ENCODE measurements at regions not wholly inside any gene's neighbourhood (a gene's known extent, or its start where the extent isn't known, plus 50 kb on each side); places are given as distances from the start of the nearest gene placed in this dataset.
"Not testable (repeated sequence)": the region's sequence is repeated elsewhere in the genome, so short reads cannot be mapped to it uniquely, and the experiment has no call there.

- DNase-seq (ENCODE audit: low spot score), result no peak
Observed at GRCh38 chr11:106497822-106498221, 420.4 kb downstream of the AASDHPPT start.

GRCh38 chr11:106503901-106504300, 426.4 kb downstream of the AASDHPPT start:
- DNase-seq (ENCODE audit: low spot score), result no peak

GRCh38 chr11:106507645-106508306, 430.3 kb downstream of the AASDHPPT start:
- no peak for DNase-seq (ENCODE audit: low spot score)

GRCh38 chr11:106514706-106515105, 437.2 kb downstream of the AASDHPPT start:
- no peak for DNase-seq (ENCODE audit: low spot score)

GRCh38 chr11:106517426-106517825, 440.0 kb downstream of the AASDHPPT start:
- DNase-seq (ENCODE audit: low spot score), result no peak

DNA sequence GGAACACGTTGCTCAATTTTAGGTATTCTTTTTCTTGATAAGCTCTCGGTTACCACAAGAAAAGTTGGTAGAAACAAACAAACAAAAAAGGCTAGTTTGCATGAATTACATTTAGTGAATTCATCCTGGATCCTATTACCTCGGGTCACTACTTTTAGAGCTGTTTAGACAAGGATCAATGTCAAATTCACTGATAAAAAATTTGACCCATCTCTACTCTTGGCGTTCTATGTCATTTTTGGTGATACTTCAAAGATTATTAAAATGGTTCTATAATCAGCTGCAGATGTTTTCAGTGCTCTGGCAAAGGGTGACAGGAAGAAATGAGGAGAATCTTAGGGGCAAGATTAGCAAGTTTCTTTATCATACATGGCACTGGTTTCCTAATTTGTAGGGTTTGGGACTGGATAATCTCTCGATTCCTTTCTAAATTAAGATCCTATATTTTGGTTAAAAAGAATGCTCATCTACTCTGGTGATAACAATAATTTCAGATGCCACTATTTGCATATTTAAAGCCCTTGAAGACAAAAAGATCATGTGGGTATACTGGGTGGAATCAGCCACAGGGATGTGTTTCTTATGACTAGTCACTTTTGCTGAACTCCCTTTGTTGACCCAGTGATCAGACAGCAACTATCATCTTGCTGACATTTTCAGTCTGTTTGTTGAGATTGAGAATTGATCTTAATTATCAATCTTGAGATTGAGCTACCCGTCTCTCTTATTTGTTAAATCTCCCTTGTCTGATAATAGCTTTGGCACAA, 442.9 kb downstream of the AASDHPPT start:
- no peak for DNase-seq (ENCODE audit: low spot score)

DNA sequence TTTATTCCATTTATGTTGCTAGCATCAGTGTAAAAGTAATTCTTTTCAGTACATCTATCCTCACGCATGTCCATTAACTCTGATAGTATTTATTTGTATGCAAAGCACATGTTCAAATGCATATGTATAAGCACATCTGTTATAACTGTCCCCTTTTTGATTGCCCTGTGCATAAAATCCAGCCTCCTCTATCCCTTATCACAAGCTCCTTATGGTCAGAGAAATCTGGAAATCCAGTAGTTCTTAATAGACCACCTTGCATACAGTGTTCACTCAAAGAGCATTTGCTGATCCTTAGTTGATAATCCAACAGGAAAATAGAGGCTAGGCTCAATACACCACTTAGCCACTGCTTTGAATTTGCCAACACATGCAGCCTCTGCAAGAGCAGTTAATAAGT, 443.5 kb downstream of the AASDHPPT start:
- no peak for DNase-seq (ENCODE audit: low spot score)

- no peak for DNase-seq (ENCODE audit: low spot score)
Observed at GRCh38 chr11:106523171-106523570, 445.7 kb downstream of the AASDHPPT start.

GRCh38 chr11:106523921-106524320, 446.5 kb downstream of the AASDHPPT start:
- no peak for DNase-seq (ENCODE audit: low spot score)

DNA sequence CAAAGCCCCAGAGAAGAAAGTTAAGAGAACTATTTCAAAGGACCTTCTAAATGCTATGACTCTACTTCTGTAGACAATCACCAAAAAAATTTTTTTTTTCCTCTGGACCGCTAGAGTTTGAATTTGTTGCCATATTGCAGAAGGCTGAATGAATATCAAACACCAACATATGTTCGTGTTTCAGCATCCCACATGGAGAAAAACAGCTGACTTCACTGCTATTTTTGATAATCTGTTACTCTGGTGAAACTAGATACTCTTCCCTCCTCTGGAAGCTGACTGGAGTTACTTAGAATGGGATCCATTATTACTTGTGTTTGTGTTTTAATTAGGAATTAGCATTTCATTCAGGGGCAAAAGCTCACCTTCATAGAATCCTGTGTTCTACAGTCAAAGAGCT, 447.0 kb downstream of the AASDHPPT start:
- DNase-seq (ENCODE audit: low spot score), result peak; percentile 2

- DNase-seq (ENCODE audit: low spot score), result not testable (repeated sequence)
Observed at GRCh38 chr11:106531648-106532047, 454.2 kb downstream of the AASDHPPT start.

- no peak for DNase-seq (ENCODE audit: low spot score)
Observed at GRCh38 chr11:106533046-106533445, 455.6 kb downstream of the AASDHPPT start.

GRCh38 chr11:106540001-106540400, 462.5 kb downstream of the AASDHPPT start:
- DNase-seq (ENCODE audit: low spot score), result no peak

- no peak for DNase-seq (ENCODE audit: low spot score)
Observed at GRCh38 chr11:106548406-106548805, 469.9 kb downstream of the GUCY1A2 start.

DNA sequence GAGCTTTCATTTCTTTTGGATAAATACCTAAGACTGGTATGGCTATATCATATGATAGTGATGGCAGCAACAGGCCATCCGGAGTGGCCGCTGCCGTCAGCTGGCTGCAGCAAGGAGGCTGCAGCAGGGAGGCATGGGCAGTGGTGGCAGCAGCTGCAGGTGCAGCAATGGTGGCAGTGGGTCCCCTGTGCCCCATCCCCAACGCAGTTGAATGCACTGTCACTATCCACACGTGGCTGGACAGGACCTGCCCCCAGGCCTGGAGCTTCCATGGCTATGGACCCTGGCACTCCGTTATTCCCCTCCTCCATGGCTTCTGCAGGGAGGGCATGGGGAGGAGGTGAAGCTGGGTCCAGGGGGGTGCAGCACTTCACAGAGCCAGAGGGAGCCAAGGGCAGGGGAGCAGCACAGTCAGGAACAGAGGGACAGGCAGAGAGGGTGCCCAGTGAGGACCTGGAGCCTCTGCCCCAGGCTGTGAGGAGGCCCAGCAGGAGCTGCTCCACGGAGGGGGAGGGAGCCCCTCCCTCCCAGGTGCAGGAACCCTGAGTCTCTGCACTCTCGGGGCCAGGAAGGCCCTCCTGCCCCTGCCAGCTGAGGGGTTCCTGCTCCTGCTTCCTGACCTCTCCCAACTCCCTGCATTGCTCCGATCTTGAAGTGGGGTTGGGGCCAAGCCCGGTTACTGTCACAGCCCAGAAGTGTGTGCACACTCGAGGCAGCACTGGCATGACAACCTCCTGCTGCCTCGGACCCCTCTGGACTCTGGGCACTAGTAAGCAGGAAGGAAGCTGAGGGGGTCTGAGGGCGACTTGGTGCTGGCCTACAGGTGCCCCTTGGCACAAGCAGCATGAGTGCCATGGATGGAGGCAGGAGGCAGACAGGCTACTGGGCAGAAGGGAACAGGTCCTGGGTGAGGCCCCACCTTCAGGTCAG, 466.3 kb downstream of the GUCY1A2 start:
- DNase-seq (ENCODE audit: low spot score), result no peak

GRCh38 chr11:106552694-106553203, 465.5 kb downstream of the GUCY1A2 start:
- no peak for DNase-seq (ENCODE audit: low spot score)

- no peak for DNase-seq (ENCODE audit: low spot score)
Observed at GRCh38 chr11:106553304-106553703, 465.0 kb downstream of the GUCY1A2 start.

DNA sequence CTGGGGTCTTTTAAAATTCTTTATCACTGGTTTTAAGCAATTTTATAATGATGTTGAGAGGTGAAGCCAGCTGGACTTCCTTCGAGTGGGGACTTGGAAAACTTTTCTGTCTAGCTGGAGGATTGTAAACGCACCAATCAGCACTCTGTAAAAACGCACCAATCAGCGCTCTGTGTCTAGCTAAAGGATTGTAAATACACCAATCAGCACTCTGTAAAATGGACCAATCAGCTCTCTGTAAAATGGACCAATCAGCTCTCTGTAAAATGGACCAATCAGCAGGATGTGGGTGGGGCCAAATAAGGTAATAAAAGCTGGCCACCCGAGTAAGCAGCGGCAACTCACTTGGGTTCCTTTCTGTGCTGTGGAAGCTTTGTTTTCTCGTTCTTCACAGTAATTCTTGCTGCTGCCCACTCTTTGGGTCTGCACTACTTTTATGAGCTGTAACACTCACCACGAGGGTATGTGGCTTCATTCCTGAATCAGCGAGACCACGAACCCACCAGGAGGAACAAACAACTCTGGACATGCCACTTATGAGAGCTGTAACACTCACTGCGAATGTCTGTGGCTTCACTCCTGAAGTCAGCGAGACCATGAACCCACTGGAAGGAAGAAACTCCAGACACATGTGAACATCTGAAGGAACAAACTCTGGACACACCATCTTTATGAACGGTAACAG, 462.6 kb downstream of the GUCY1A2 start:
- not testable (repeated sequence) for DNase-seq (ENCODE audit: low spot score)

DNA sequence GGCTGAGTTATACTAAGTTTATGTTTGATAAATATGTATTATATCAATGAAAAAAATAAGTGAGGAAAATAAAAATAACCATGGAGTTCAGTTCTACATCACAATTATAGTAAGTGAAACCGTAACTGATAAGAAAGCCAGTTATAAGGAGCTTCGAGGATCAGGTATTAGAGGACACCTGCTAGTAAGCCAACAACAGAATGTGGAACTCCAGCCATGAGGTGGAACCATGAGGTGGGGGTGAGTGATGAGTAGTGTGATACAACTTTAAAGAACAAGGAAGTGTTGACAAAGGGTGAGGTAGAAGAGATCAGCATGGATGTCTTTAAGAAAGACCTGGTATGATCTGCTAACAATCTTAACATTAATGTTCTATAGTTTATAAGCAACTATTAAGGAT, 452.9 kb downstream of the GUCY1A2 start:
- DNase-seq (ENCODE audit: low spot score), result no peak

DNA sequence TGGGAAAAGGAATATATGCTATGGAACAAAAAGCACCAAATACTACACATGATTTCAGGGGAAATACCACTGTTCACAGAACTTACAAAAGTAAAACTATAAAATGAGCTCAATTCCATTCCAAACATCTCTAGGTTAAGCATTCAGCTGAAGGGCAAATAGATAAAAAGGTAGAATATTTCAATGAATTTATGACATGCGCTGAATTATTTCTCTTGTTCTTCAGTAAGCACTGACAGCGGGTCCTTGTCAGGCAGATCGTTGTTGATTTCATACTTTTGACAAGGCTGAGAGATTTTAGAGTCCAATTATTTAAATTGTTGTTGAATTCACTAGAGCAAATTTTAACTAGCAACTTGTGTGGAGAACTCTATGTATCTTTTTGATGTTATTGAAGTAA, 449.6 kb downstream of the GUCY1A2 start:
- no peak for DNase-seq (ENCODE audit: low spot score)

DNA sequence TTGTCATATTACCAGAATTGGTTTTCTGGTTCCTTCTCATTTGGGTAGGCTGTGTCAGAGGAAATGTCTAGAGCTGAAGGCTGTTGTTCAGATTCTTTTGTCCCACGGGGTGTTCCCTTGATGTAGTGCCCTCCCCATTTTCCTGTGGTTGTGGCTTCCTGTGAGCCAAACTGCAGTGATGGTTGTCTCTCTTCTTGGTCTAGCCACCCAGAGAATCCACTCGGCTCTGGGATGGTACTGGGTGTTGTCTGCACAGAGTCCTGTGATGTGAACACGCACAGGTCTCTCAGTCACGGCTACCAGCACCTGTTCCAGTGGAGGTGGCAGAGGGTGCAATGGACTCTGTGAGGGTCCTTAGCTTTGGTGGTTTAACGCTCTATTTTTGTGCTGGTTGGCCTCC, 440.9 kb downstream of the GUCY1A2 start:
- not testable (repeated sequence) for DNase-seq (ENCODE audit: low spot score)

- DNase-seq (ENCODE audit: low spot score), result no peak
Observed at GRCh38 chr11:106581399-106581798, 436.9 kb downstream of the GUCY1A2 start.

Data from COLO829 (cell line).